Stomach (tissue), 8 donors: ENCODE measurements at regions not wholly inside any gene's neighbourhood (a gene's known extent, or its start where the extent isn't known, plus 50 kb on each side); places are given as distances from the start of the nearest gene placed in this dataset.
A peak's percentile ranks its signal among the peaks of the same experiment; 100 is the strongest.

Experiments
- DNase-seq, 2 donors: peaks; one replicate each; pipeline versions ENCODE4 v3.0.0 to v3.0.0-alpha.2; 2013 to 2019
- H3K27ac ChIP-seq, 5 donors: fragments of 200-600 bp in 4 of 5; sonication (generic) in 4 of 5; one replicate each; pipeline ENCODE4 v1.5.1; 2013 to 2019; ENCODE audit warnings: mild to moderate bottlenecking in 1 of 5, moderate library complexity in 1 of 5
- H3K27me3 ChIP-seq, 3 donors: fragments of 200-600 bp; sonication (generic); one replicate each; pipeline ENCODE4 v1.5.1; 2017 to 2019; ENCODE audit warnings: mixed run types in 1 of 3
- H3K36me3 ChIP-seq, 4 donors: fragments of 200-600 bp; sonication (generic); 1 replicate in 3 of 4; 2 replicates in 1 of 4; pipeline ENCODE4 v1.5.1; 2016 to 2019
- H3K4me1 ChIP-seq, 4 donors: fragments of 200-600 bp; sonication (generic); one replicate each; pipeline ENCODE4 v1.5.1; 2016 to 2019
- H3K4me3 ChIP-seq, 4 donors: fragments of 200-600 bp; sonication (generic) in 3 of 4; one replicate each; pipeline ENCODE4 v1.5.1; 2016 to 2019; ENCODE audit warnings: mild to moderate bottlenecking in 1 of 4
- H3K9me3 ChIP-seq, 4 donors: fragments of 200-600 bp; sonication (generic); one replicate each; pipeline ENCODE4 v1.5.1; 2016 to 2019
- CTCF ChIP-seq, 7 experiments: fragments of 450-650 bp in 4 of 7; fragments of 200-600 bp in 3 of 7; sonication (generic) in 3 of 7; IDR thresholded peaks; one replicate each; pipeline ENCODE4 v1.5.1; 2016 to 2019; ENCODE audit warnings: antibody characterized with exemption in 7 of 7, control low read depth in 2 of 7, mild to moderate bottlenecking in 1 of 7
- EP300 ChIP-seq: sonication (generic); formaldehyde crosslinking; IDR thresholded peaks from one replicate; pipeline ENCODE4 v1.6.1; 2017; ENCODE audit warnings: antibody characterized with exemption
- POLR2A ChIP-seq, 4 donors: fragments of 450-650 bp; IDR thresholded peaks; one replicate each; pipeline ENCODE4 v1.6.1; 2016; ENCODE audit warnings: antibody characterized with exemption in 4 of 4, control low read depth in 2 of 4, mild to moderate bottlenecking in 1 of 4, moderate library complexity in 1 of 4
- POLR2AphosphoS5 ChIP-seq, 3 donors: sonication (generic); formaldehyde crosslinking; IDR thresholded peaks; one replicate each; pipeline ENCODE4 v1.6.1; 2016; ENCODE audit warnings: antibody characterized with exemption in 3 of 3
- WGBS, 5 donors: extraction: QIAGEN DNeasy Blood & Tissue Kit in 3 of 5; methylation state at CpG; one replicate each; pipeline versions ENCODE4 v1.1.5 to v1.1.7; 2013 to 2018; 5-methylcytosine and 5-hydroxymethylcytosine counted together
- intact Hi-C: fragments of 100-400 bp; cut with DNase I; formaldehyde crosslinking; loops from one replicate; pipeline ENCODE4 v1.15.1; 2023; ENCODE audit warnings: low total_unique reads
- donor health status: healthy with polysubstance abuse.
- donor health status: Bipolar disorder and iron deficiency.
- donor health status: healthy.

GRCh38 chr2:144660518-144661316 is 140.8 kb upstream of the ZEB2 start:
- DNase-seq = no peak
- Histone ChIP-seq H3K27me3 (no peaks in the 10 kb centered on the region), H3K36me3 (no peaks in the 10 kb centered on the region), H3K4me1 (no peaks in the 10 kb centered on the region), H3K4me3 (no peak overlapping the region), H3K9me3 (no peaks in the 10 kb centered on the region), H3K27ac (peak overlapping the region in 3 of 5 donors; percentile 17 to 58 (median 30))
- intact Hi-C loops = no loop called here
- 67 to 75% (median 71%) methylated on average over 5 of the region's 5 CpGs for WGBS, 5 donors
- TF ChIP-seq POLR2AphosphoS5 (IDR thresholded peaks at IDR 0.05) = no peak
- no peak for TF ChIP-seq CTCF (IDR thresholded peaks at IDR 0.05)
- no peak for TF ChIP-seq EP300
- TF ChIP-seq POLR2A (IDR thresholded peaks at IDR 0.05) = no peak

- Histone ChIP-seq H3K27me3 (no peaks in the 10 kb centered on the region), H3K27ac (peak overlapping the region in 3 of 5 donors; percentile 17 to 58 (median 30)), H3K36me3 (no peaks in the 10 kb centered on the region), H3K4me3 (no peak overlapping the region), H3K9me3 (no peaks in the 10 kb centered on the region), H3K4me1 (no peaks in the 10 kb centered on the region)
- intact Hi-C loops = no loop called here
- TF ChIP-seq POLR2A (IDR thresholded peaks at IDR 0.05) (no peak), POLR2AphosphoS5 (IDR thresholded peaks at IDR 0.05) (peak in 1 of 3 donors; percentile 4)
- peak in 1 of 2 donors; percentile 29 for DNase-seq
- 62 to 87% (median 85%) methylated on average over 10 of the region's 10 CpGs for WGBS, 5 donors
Measured at GRCh38 chr2:144659731-144660275, 139.9 kb upstream of the ZEB2 start.

GRCh38 chr2:144654523-144654922 is 134.6 kb upstream of the ZEB2 start:
- Histone ChIP-seq H3K27ac (no peak overlapping the region), H3K36me3 (no peaks in the 10 kb centered on the region), H3K4me1 (no peaks in the 10 kb centered on the region), H3K9me3 (no peaks in the 10 kb centered on the region), H3K27me3 (no peaks in the 10 kb centered on the region), H3K4me3 (no peak overlapping the region)
- intact Hi-C loops = no loop called here
- TF ChIP-seq POLR2AphosphoS5 (IDR thresholded peaks at IDR 0.05) (no peak), POLR2A (IDR thresholded peaks at IDR 0.05) (no peak), CTCF (IDR thresholded peaks at IDR 0.05) (no peak), EP300 (no peak)
- 73 to 83% (median 81%) methylated on average over 3 of the region's 3 CpGs for WGBS, 5 donors
- DNase-seq = no peak

- no peaks in the 10 kb centered on the region for H3K36me3 ChIP-seq
- WGBS, 5 donors = 75 to 87% (median 83%) methylated on average over 6 of the region's 6 CpGs
- no peak overlapping the region for H3K27ac ChIP-seq
- no peaks in the 10 kb centered on the region for H3K9me3 ChIP-seq
- H3K27me3 ChIP-seq = no peaks in the 10 kb centered on the region
- no peak overlapping the region for H3K4me3 ChIP-seq
- TF ChIP-seq EP300 = no peak
- TF ChIP-seq POLR2AphosphoS5 (IDR thresholded peaks at IDR 0.05) = no peak
- no peak for TF ChIP-seq CTCF (IDR thresholded peaks at IDR 0.05)
- no peak for TF ChIP-seq POLR2A (IDR thresholded peaks at IDR 0.05)
- H3K4me1 ChIP-seq = no peaks in the 10 kb centered on the region
- intact Hi-C loops = no loop called here
- DNase-seq = peak in 1 of 2 donors; percentile 34
Measured at GRCh38 chr2:144650907-144651306, 131.0 kb upstream of the ZEB2 start.
